GM19395 (cell line): ENCODE measurements at regions not wholly inside any gene's neighbourhood (a gene's known extent, or its start where the extent isn't known, plus 50 kb on each side); places are given as distances from the start of the nearest gene placed in this dataset.

Experiments
- ATAC-seq: cut with Tn5 transposase; IDR thresholded peaks from one replicate; pipeline ENCODE4 v1.9.1; 2021; ENCODE audit warnings: mild to moderate bottlenecking, moderate library complexity; ENCODE audit not compliant: unreplicated experiment

DNA sequence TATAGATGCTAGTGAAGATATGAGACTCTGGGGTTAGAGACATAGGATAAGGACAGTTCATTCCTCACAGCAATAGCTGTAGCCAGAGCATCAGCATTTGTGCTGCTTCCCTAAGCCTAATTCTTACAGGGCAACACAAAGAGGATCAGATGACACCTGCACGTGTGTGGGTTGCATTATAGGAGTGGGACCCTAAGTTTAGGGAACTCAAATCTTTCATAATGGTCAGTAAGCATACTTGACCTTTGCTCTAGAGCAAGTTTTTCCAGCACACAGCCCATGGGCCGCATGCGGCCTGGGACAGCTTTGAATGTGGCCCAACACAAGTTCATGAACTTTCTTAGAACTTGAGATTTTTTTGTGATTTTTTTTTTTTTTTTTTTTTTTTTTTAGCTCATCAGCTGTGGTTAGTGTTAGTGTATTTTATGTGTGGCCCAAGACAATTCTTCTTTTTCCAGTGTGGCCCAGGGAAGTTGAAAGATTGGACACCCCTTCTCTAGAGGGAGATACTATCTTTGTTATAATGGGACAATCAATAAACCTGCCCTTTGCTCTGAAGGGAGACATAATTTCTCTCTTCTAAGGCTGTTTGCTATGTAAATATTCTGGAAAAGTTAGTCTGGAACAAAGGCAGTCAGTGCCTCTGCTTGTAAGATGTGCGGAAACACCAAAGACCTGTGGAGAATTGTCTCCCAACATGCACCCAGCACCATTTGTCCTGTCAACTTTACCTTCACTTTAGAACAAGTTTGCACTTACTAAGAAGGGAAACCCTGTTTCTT is 650.2 kb downstream of the ZNF674 start:
- ATAC-seq = no peak

DNA sequence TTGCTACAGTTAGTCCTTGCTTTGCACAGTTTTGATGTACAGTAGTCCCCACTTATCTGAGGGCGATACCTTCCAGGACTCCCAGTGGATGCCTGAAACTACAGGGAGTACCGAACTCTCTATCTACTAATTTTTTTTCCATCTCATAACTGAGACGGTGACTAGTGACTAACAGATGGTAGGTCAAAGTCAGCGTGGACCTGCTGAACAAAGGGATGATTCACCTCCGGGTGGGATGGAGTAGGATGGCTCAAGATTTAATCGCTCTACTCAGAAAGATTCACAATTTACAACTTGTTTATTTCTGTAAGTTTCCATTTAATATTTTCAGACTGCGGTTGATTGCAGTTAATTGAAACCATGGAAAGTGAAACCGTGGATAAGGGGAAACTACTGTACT is 655.8 kb downstream of the ZNF674 start:
- ATAC-seq = no peak

DNA sequence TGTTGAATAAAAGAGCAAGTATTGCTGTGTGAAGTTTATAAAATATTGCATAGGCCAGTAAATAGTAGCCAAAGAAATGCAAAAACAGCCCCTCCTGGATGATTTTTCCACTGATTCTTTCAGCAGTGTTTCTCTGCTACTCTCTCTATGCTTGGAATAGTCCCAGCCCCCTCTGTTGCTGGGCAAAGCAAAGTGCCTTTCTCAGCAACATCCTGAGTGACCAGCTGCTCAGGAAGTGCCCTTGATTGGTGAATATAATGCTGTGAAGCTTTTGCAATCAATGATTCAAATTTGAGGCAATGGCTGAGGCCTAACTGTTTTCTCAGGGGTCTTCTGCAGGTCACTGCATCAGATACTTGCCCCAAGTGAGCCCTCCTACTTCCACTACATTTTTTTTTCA is 656.7 kb downstream of the ZNF674 start:
- ATAC-seq = no peak

DNA sequence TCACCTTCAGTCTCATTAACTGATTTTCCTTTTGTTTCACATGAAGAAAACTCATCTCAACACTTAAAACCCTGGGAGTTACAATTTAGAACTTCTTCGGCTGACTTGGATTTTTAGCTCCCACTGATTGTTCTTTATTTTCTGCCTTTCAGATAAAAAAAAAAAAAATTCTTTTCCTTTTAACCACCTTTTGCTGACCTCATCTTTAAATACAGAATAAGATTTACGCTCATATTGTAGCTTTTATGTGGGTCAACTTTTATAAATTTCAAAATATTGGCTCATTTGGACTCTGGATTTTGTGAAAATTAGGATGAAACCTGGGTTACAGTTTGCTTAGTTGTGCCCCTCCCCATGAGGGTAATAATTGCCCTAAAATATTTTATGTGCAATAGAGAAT is 659.3 kb downstream of the ZNF674 start:
- no peak for ATAC-seq

DNA sequence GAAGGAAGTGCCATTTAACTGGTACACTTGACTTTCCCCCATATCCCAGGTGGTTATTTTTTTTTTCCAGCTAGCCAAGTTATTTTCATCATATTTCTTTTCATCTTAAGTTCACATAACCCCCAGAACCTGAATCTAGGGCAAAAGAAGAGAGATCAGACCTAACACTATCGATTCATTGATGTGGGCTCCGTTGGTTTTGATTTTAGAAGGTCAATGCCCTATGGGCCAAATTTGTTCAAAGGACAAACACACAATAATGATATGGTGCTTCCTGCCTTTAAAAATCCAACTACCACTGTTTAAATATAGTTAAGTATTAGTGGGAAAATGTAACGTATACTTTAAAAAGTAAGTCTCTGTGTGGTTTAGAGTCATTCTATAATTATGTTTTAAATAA is 665.7 kb downstream of the ZNF674 start:
- ATAC-seq = no peak

DNA sequence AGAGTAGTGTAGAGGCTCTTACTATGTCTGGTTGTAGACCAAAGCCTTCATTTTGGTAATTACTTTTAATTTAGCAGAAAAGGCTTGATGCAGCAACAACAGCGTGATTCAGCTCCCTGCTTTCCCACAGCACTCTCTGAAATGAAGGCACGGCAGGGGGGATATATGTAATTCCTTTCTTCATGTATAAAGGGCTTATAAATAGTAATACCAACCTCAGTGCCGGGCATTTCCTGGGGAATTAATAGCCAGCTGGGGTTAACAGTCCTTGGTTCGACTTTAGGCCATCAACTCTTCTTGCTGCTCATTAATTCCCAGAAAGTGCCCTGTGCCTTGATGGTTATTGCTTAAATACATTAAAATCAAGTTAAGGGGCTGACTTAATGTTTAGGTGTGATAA is 669.0 kb downstream of the ZNF674 start:
- no peak for ATAC-seq

DNA sequence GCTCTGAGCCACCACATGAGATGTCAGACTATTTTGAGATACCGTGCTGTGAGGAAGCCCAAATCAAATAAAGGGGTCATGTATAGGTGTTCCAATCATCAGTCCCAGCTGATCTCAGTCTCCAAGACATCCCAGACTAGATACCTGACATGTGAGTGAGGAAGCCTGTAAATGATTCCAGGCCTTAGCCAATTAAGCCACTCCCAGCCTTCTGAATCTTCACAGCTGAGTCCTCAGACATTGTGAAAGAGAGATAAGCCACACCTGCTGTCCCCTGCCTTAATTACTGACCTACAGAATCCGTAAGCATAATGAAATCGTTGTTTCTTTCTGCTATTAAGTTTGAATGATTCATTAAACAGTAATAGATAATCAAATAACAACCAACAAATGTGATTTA is 671.4 kb downstream of the ZNF674 start:
- ATAC-seq = no peak

DNA sequence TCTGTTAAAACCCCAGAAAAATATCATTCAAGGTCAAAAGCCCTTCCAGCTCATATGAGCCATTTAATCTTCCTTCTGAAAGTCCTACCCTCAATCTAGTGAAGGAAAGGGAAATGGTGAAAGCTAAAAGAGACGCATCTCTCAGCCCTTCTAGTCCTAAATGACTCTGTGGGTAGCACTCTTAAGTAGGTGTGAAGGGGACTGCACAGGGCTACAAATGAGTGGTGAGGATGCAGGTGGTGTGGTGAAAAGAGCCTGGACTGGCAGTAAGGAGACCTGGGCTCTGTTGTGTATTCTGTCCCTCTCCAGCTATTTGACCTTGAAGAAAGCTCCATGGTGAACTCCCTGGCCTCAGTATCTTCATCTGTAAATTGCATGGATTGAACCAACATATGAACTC is 671.8 kb upstream of the DIPK2B start:
- ATAC-seq = no peak

DNA sequence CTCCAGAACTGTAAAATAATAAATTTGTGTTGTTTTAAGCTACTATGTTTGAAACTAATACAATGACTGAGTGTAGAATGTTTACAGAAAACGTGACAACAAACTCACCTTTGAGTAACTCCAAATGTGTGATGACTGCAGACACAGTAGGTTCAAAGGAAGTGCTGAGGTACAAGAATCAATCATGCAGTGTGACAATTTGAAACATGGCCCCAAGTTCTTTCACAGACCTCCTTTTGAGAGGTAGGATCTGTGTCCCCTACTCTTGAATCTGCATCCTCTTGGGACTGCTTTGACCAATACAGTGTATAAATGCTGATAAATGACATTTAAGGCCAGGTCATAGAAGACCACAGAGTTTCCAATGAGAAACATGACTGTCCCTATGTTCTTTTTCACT is 667.7 kb upstream of the DIPK2B start:
- no peak for ATAC-seq

DNA sequence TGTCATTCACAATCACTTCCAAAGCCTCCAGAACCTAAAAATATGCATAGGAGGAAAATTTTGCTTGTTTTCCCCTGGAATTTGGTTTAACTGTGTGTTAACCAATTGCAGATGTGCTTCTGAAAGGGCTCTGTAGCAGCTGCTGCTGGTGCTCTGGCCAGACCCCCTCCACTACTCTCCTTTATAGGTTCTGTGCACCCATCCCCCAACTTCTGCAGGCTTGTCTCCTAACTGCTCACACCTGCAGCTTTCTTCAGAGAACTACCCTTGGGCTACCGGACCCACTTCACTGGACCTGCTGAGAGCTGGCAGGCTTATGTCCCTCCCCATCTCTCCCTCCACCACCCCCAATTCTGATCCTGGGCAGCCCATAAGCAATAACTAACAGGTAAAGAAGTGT is 662.1 kb upstream of the DIPK2B start:
- ATAC-seq = no peak

DNA sequence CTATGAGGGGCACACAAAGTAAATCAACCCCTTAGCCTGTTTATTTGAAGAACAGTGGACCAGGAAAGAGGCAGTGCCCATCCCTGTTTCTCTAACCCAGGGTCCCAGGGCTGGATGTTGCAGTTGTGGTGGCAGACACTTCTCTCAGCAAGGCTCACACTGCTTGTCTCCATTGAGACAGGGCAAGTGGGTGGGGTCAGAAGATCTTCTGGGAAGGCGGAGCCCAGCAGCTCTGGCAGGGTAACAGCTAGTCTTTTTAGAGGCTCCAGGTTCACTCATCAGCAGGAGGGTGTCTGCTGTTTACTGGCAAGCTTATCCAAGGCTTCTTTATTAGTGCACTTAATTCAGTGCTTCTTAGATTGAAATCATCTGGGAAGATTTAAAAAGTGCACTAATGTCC is 659.8 kb upstream of the DIPK2B start:
- ATAC-seq = no peak

DNA sequence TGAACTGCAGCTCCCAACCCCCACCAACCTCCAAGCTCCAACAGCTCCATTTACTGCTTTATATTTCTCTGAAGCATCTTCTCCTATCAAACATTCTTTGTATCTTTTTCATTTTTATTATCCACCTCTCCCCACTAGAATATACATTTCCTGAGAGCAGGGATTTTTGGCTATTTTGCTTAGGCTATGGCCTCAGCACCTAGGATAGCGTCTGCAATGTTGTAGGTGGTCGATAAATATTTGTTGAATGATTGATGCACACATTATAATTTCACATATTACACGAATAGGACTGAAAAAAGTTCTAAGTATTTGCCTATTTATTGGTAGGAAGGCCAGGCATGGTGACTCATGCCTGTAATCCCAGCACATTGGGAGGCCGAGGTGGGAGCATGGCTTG is 658.7 kb upstream of the DIPK2B start:
- ATAC-seq = no peak

DNA sequence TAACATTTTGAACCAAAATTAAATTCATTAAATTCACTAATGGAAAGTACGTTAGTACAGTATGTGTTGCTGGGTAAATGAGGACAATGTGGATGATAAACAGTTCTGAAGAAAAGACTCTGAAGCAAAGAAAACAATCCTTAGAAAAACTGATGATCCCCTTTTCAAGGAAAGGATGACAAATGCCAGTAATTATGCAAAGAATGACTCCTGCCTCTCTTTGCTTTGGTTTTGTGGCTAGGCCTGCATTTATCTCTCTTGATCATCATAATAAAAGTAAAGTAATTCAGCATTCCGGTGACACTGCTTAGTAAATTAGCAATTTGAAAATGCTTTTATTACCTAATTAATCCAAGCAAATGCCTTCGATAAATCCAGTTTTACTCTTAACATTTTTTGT is 652.2 kb upstream of the DIPK2B start:
- ATAC-seq = no peak

DNA sequence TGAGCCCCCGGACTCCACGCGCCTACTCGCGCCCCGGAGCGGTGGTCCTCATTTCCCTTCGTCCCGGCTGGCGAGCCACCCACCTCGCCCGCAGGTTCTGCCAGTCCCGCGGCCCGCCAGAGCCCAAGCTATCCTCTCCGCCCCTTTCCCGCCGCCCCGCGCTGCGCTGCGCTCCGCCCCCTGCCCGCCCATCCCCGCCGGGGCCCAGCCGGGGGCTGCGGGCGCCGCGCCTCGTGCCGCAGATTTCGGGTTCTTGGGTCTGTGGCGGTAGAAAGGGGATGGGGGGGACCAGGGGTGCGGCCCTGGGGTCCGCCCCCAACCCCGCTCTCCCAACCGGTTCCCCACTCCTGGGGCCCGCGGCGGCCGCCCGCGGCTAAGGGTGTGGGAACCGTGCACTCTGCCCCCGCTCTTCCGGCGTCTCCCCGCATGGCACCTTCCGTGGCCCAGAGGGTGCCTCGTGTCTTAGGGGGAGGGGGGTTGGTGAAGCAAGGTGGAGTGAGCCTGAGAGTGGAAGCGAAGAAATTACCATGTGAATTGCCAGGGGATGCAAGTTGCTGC is 650.8 kb upstream of the DIPK2B start:
- ATAC-seq = no peak

DNA sequence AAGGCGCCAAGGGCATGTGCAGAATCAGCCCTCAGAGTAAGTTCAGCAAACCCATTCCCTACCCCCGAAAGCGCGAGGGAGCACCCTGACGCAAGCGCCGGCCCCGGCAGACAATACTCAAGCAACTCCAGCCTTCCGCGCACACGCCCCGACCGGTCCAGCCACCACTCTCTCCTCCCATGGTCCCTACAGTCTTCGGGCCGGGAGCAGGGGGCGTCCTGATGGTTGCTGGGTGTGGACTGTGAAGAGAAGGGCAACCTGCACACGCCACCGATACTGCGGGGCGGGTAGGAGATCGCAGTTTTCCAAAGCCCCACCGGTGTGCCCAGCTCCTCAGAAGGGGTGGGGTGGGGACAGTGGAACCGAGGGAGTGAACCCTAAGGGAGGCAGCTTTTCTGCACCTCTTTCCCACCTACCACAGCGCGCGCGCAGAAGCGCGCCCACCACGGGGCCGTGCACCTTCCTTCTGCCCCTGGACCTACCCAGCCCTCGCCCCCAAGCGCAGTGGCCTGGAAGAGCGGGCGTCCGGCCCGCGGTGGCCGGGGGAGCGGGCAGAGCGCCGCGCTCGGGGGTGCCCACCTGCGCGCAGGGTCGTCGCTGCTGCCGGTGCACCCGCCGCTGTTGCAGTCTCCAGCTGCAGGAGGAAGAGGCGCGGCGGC is 650.2 kb upstream of the DIPK2B start:
- ATAC-seq = no peak

DNA sequence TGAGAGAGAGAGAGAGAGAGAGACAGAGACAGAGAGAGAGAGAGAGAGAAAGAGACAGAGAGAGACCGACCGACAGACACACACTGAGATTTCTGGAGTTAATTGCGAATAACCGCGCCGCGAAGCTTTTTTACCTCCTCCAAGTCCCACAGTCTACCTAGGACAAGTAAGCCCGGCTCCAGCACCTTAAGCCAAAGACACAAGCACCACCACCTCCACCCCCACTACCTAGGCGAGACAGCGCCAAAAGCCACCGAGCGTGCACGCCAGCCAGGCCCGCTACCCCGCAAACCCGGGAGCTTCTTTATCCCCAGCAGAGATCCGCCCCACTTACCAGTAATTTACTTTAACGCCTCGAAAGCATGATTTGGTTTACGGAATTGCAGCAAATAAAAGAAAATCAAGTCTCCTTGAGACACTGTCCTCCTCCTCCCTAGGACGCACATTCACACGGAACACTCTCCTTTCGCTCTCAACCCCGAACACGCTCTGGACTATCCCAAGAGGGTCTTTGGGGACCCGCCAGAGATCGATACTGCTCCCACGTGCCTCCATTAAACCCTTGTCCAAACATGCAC is 649.6 kb upstream of the DIPK2B start:
- no peak for ATAC-seq

DNA sequence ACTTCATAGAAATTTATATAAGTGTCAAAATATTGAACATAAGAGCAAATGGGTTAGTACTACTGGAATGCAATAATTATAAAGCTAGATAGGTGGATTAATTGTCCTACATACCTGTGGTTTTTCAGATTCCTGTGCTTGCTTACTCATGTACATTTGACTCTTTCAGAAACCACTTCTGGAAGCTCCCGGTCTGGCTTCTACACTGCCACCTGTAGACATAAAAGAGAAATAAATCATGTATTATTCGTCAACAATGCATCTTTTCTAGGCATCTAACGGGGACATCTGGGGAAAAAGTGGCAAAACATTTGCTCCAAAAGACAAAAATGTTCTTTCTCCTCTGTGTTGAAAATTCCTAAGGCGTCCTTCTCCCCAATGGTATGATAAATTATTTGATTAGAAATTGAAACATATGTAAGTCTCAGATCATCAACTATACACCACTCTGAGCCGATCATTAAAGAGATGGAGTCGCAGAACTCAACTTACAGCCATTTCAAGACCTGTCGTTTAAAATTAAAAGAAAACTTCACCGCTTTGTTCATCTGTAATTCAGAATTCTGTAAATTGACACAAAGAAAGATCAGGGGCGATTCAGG is 648.7 kb upstream of the DIPK2B start:
- no peak for ATAC-seq

DNA sequence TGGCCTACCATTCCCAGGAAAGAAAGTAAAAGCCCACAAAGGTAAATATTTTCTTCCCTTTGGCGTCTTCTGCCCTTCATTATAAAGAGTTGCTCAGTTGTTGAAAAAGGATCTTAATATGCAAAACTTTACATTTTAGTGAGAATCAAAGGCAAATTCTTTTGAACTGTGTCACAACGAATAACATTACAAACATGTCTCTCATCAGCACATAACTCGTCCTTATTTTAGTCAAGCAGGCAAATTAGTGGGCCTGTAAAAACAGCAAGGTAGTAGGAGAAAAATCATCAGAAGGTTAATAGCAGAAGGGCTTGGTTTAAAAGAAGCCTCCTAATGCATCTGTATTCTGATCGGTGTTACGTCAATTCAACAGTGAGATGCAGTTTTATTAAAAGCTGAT is 647.3 kb upstream of the DIPK2B start:
- ATAC-seq = no peak

DNA sequence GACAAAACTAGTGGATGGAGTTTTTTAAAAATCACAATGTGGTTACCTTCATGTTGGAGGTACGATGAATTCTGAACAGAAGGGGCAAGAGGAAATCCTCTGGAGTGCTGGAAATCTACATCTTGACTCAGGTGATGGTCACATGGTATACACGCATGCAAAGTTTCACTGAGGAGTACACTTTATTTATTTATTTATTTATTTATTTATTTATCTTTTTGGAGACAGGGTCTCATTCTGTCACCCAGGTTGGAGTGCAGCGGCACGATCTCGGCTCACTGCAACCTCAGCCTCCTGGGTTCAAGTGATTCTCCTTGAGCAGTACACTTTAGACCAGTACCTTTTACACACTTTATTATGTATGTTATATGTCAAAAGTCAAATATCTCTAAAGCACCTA is 645.7 kb upstream of the DIPK2B start:
- ATAC-seq = no peak

DNA sequence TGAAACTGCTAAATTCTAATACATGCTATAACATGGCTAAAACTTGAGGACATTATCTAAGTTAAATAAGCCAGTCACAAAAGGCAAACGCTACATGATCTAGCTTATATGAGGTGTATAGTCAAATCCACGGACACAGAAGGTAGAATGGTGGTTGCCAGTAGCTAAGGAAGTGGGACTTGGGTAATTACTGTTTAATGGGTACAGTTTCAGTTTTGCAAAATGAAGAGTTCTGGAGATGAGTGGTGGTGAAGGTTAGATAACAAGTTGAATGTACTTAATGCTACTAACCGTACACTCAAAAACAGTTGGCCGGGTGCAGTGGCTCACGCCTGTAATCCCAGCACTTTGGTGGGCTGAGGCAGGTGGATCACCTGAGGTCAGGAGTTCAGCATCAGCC is 644.5 kb upstream of the DIPK2B start:
- no peak for ATAC-seq

DNA sequence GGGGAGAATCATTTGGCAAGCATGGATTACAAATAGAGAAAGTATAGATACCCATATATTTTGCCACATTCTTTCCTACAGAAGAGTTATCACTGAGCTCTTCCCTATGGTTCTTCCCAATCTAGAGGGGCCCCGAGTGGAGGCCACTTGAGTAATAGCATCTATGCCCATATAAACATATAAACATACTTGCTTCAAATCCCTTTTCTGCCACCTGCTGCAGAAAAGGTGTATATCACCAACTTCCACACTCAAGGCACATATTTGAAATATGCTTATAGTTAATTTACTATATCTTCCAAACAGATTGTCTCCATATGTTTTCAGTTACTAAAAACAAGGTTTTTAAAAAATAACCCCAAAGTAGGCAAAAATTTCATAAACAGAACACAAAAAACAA is 642.8 kb upstream of the DIPK2B start:
- ATAC-seq = no peak

DNA sequence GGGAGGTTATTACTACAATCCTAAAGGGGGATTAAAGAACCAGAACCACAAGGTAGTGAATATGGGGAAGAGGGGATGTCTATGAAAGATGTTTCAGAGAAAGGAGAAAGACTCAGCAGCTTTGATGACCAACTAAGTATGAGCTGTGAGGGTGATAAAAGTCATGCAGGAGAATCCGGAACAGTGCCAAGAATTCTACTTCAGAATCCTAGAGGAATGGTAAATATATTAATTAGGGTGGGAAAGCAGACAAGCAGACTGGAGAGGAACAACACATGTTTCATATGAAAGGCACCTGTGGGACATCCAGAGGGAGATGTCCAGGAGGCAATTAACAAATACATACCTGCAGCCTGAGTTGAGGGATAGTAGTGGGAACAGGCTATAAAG is 642.2 kb upstream of the DIPK2B start:
- no peak for ATAC-seq
